ENCODE measurements at regions not wholly inside any gene's neighbourhood (a gene's known extent, or its start where the extent isn't known, plus 50 kb on each side); places are given as distances from the start of the nearest gene placed in this dataset.

- TF ChIP-seq CTCF (IDR thresholded peaks at IDR 0.05) (no peak), ZFX (IDR thresholded peaks at IDR 0.05; ENCODE audit: borderline replicate concordance) (no peak)
These were observed 218.7 kb upstream of the NDST4 start for GRCh38 chr4:115332078-115332477.

GRCh38 chr4:115331241-115331640 lies 217.8 kb upstream of the NDST4 start:
- TF ChIP-seq ZFX (IDR thresholded peaks at IDR 0.05; ENCODE audit: borderline replicate concordance) (no peak), CTCF (IDR thresholded peaks at IDR 0.05) (no peak)
- no peak overlapping the region for H3K27ac ChIP-seq

More at GRCh38 chr4:115332078-115332477, 218.7 kb upstream of the NDST4 start:
- H3K27ac ChIP-seq, result no peak overlapping the region

- H3K27ac ChIP-seq, result no peak overlapping the region
- TF ChIP-seq CTCF (IDR thresholded peaks at IDR 0.05) (no peak), ZFX (IDR thresholded peaks at IDR 0.05; ENCODE audit: borderline replicate concordance) (no peak)
These were observed 212.4 kb upstream of the NDST4 start for GRCh38 chr4:115325836-115326235.

- H3K27ac ChIP-seq, result no peak overlapping the region
- TF ChIP-seq CTCF (IDR thresholded peaks at IDR 0.05) (no peak), ZFX (IDR thresholded peaks at IDR 0.05; ENCODE audit: borderline replicate concordance) (no peak)
These were observed 209.8 kb upstream of the NDST4 start for GRCh38 chr4:115323106-115323707.

- no peak overlapping the region for H3K27ac ChIP-seq
- TF ChIP-seq CTCF (IDR thresholded peaks at IDR 0.05) (no peak), ZFX (IDR thresholded peaks at IDR 0.05; ENCODE audit: borderline replicate concordance) (no peak)
These were observed 201.8 kb upstream of the NDST4 start for GRCh38 chr4:115315182-115315581.

GRCh38 chr4:115310641-115311040 lies 197.2 kb upstream of the NDST4 start:
- TF ChIP-seq ZFX (IDR thresholded peaks at IDR 0.05; ENCODE audit: borderline replicate concordance), result no peak
- no peak for TF ChIP-seq CTCF (IDR thresholded peaks at IDR 0.05)

GRCh38 chr4:115294717-115295116 lies 181.3 kb upstream of the NDST4 start:
- TF ChIP-seq ZFX (IDR thresholded peaks at IDR 0.05; ENCODE audit: borderline replicate concordance), result no peak
- TF ChIP-seq CTCF (IDR thresholded peaks at IDR 0.05), result no peak
- H3K27ac ChIP-seq, result no peak overlapping the region

More at GRCh38 chr4:115310641-115311040, 197.2 kb upstream of the NDST4 start:
- no peak overlapping the region for H3K27ac ChIP-seq

Measured in 22Rv1 (cell line).